ENCODE measurements at regions not wholly inside any gene's neighbourhood (a gene's known extent, or its start where the extent isn't known, plus 50 kb on each side); places are given as distances from the start of the nearest gene placed in this dataset.

DNA sequence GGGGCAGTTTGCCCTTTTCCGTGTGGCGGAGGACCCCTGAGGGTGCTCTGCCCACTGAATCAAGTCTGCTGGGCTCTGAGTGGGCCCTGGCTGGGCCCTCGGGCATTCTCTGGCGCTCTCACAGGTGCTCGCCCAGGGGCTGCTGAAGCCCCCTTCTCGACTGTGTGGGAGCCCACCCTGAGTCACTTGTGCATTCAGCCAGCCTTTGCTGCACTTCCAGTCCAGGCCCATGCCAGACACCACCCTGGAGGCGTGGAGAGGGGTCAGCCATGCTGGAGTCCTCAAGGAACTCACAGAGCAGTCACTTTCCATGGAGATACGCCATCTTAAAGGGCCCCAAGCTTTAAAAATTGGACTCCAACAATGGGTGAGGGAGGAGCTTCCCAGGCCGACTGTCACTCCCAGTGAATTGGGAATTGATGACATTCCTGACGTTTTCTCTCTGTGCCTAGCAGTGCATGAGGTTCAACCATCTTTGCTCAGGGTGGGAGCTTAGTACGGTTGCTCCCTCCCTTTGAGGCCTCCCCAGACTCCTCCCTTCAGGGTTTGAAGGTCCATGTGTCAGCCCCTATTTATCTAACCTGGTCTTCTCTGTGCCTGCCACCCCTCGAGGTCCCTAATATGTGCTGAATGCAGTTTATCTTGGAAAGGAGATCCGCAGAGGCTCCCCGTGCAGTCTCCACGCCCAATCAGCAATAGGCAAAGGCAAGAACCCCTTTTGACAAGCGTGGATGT lies 71.8 kb upstream of the HS6ST1 start:
- no peak for TF ChIP-seq CTCF (conservative IDR thresholded peaks at IDR 0.05; ENCODE audit: low read depth, low read length)
- no peak overlapping the region for H3K4me3 ChIP-seq (ENCODE audit: low read depth, low read length)
- no peak for DNase-seq (ENCODE audit: low read depth)

- DNase-seq (ENCODE audit: low read depth): no peak
- no peak for TF ChIP-seq CTCF (conservative IDR thresholded peaks at IDR 0.05; ENCODE audit: low read depth, low read length)
- no peak overlapping the region for H3K4me3 ChIP-seq (ENCODE audit: low read depth, low read length)
Observed at GRCh38 chr2:128390991-128391630, 72.4 kb upstream of the HS6ST1 start.

GRCh38 chr2:128391679-128392078 lies 73.0 kb upstream of the HS6ST1 start:
- H3K4me3 ChIP-seq (ENCODE audit: low read depth, low read length): no peak overlapping the region
- no peak for TF ChIP-seq CTCF (conservative IDR thresholded peaks at IDR 0.05; ENCODE audit: low read depth, low read length)
- DNase-seq (ENCODE audit: low read depth): no peak

DNA sequence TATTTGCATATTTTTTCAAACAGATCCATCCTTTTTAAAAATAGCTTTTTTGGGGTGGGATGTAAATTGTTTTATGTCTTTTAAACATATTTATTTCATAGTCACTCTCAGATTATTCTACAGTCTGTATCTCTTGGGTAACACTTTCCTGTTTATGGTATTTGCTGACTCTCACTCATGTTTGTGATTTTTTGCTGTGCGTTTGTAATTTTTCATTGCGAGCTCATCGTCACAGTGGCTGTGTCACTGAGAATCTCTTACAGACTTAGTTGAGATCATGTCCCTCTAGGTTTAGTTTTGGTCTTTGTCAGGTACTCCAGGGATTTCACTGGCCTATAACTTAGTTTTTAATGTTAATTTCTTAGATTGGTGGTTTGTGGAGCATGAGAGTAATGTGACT lies 73.5 kb upstream of the HS6ST1 start:
- DNase-seq (ENCODE audit: low read depth): no peak
- no peak for TF ChIP-seq CTCF (conservative IDR thresholded peaks at IDR 0.05; ENCODE audit: low read depth, low read length)
- no peak overlapping the region for H3K4me3 ChIP-seq (ENCODE audit: low read depth, low read length)

- DNase-seq (ENCODE audit: low read depth): no peak
- no peak overlapping the region for H3K4me3 ChIP-seq (ENCODE audit: low read depth, low read length)
- no peak for TF ChIP-seq CTCF (conservative IDR thresholded peaks at IDR 0.05; ENCODE audit: low read depth, low read length)
Observed at GRCh38 chr2:128394007-128394730, 75.5 kb upstream of the HS6ST1 start.

DNA sequence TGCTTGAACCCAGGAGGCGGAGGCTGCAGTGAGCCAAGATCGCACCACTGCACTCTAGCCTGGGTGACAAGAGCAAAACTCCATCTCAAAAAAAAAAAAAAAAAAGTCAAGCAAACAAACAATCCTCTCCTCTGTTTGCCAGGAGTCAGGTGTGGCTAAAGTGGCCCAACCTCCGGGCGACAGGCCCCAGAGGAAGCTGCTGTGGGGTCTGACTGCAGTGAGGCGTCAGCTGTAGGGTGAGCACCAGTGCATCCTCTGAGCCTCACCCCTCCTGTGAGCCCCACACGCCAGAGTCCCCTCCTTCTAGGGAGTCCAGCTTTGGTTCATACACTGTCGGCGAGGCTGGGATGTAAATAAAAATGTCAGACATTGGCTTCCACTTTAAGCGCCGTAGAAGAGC lies 76.5 kb upstream of the HS6ST1 start:
- TF ChIP-seq CTCF (conservative IDR thresholded peaks at IDR 0.05; ENCODE audit: low read depth, low read length): no peak
- H3K4me3 ChIP-seq (ENCODE audit: low read depth, low read length): no peak overlapping the region
- no peak for DNase-seq (ENCODE audit: low read depth)

Measured in choroid plexus epithelial cell (primary cell).